ENCODE measurements at regions not wholly inside any gene's neighbourhood (a gene's known extent, or its start where the extent isn't known, plus 50 kb on each side); places are given as distances from the start of the nearest gene placed in this dataset.

DNA sequence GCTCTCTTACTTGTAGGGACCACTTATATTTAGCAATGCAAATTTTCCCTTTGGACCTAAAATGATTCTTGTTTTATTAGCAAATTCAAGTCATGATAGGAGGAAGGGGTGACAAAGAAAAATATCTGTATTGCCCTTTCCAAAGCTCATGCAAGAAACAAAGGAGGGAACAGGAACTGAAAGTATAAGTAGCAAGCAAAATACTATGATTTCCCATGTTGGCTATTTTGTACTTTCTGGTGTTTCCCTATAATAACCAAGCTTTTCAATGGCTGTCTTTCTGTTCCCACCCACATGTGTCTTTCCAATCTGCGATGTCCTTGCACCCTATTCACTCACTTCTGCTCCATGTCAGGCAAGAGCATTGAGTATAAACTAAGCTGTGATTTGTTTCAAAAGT is 279.7 kb downstream of the RNF144A start:
- CTCF ChIA-PET = no interaction called here
- POLR2A ChIA-PET = no interaction called here
- TF ChIP-seq, protein P1, sequence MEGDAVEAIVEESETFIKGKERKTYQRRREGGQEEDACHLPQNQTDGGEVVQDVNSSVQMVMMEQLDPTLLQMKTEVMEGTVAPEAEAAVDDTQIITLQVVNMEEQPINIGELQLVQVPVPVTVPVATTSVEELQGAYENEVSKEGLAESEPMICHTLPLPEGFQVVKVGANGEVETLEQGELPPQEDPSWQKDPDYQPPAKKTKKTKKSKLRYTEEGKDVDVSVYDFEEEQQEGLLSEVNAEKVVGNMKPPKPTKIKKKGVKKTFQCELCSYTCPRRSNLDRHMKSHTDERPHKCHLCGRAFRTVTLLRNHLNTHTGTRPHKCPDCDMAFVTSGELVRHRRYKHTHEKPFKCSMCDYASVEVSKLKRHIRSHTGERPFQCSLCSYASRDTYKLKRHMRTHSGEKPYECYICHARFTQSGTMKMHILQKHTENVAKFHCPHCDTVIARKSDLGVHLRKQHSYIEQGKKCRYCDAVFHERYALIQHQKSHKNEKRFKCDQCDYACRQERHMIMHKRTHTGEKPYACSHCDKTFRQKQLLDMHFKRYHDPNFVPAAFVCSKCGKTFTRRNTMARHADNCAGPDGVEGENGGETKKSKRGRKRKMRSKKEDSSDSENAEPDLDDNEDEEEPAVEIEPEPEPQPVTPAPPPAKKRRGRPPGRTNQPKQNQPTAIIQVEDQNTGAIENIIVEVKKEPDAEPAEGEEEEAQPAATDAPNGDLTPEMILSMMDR (IDR thresholded peaks at IDR 0.05; ENCODE audit: insufficient read depth, low read length, missing control alignments) = no peak
- H3K4me3 ChIP-seq (ENCODE audit: low read depth, low read length) = no peak overlapping the region
- no peak for DNase-seq (ENCODE audit: low read depth, low spot score)

DNA sequence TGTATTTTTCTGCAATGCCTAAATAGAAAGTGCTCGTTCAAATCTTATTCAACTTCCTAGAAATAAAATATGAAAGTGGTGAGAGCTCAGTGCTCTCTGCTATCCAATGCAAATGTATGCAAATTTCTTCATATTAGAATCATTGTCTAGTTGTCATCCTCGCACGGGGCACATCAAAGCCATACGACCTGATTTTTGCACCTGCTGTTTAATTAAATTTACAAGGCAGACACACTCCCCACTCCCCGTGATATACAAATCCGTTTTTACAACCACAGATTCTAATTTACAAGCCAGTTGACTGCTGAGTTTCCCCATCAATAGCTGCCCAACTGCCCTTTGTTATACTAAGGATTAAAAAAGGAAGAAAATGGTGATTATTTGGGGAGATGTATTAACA is 284.6 kb downstream of the RNF144A start:
- no peak for DNase-seq (ENCODE audit: low read depth, low spot score)
- TF ChIP-seq, protein P1 (IDR thresholded peaks at IDR 0.05; ENCODE audit: insufficient read depth, low read length, missing control alignments) = no peak

DNA sequence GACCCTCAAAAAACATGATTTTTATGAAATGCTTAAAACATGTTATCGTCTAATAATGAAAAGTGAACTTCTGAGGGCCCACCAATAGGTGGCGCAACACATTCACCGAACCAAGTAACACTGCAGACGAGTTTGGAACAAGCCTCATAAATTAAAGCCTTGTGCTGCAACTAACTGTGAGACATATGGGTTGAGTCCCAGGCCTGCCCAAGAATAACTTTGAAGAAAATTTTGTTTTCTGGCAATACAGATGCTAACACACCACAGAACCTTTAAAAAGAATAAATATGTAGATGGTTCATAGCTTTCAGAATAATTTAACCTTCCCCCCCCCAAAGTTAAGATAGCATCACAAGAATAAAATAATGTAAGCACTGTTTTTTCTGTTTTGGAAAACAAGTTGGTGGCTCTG is 285.9 kb downstream of the RNF144A start:
- TF ChIP-seq, protein P1 (IDR thresholded peaks at IDR 0.05; ENCODE audit: insufficient read depth, low read length, missing control alignments) = peak; percentile 74
- CTCF ChIA-PET = interaction anchor here (0.7 to 4.2 kb wide), 23 partner anchors 9 to 1564 kb away, joined by 3 to 31 read pairs (median 3); no protein-coding TSS in a partner anchor
- POLR2A ChIA-PET = no interaction called here
- no peak overlapping the region for H3K4me3 ChIP-seq (ENCODE audit: low read depth, low read length)
- peak; percentile 23 for DNase-seq (ENCODE audit: low read depth, low spot score)

More for the DNA sequence above, 284.6 kb downstream of the RNF144A start:
- ChIA-PET CTCF (interaction anchor here (0.8 to 1.0 kb wide), 3 partner anchors 44 to 227 kb away, joined by 3 to 5 read pairs (median 3); no protein-coding TSS in a partner anchor), POLR2A (no interaction called here)
- H3K4me3 ChIP-seq (ENCODE audit: low read depth, low read length) = no peak overlapping the region

DNA sequence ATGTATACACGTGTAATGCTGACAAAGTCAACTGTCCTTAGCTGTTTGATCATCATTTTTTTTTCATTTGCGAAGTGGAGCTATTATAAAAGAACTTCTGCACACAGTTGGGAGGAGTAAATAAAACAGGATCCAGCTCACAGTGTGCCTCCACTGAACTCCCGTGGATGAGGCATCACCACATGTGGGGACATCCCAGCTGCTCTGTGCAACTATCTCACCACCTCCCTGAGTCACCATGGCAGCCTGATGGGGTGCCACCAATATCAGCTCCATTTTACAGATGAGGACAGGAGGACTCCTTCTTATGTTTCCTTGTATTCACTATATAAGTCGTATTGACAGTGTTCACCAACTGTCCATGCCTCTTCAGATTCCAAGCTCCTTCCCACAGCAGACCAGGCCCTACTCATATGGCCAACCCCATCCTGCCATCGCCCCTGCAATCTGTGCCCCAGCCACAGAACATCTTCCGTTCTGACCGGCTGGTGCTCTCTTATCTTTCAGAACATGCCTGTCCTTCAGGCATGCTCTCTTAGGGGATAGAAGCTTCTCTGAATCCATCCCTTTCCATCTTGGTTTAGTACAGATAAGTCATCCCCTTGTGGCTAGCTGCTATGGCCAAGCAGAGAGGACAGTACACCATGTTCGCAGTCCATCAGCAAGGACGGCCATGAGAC is 288.1 kb downstream of the RNF144A start:
- TF ChIP-seq, protein P1 (IDR thresholded peaks at IDR 0.05; ENCODE audit: insufficient read depth, low read length, missing control alignments) = no peak
- CTCF ChIA-PET = interaction anchor here (0.9 to 4.2 kb wide), 3 partner anchors 12 to 1555 kb away, joined by 3 to 31 read pairs (median 4); no protein-coding TSS in a partner anchor
- no peak overlapping the region for H3K4me3 ChIP-seq (ENCODE audit: low read depth, low read length)
- no peak for DNase-seq (ENCODE audit: low read depth, low spot score)
- POLR2A ChIA-PET = interaction anchor here (3.1 kb wide), 1 partner anchor 1477 kb away, joined by 10 read pairs; the partner anchor contains the start of gene ID2

DNA sequence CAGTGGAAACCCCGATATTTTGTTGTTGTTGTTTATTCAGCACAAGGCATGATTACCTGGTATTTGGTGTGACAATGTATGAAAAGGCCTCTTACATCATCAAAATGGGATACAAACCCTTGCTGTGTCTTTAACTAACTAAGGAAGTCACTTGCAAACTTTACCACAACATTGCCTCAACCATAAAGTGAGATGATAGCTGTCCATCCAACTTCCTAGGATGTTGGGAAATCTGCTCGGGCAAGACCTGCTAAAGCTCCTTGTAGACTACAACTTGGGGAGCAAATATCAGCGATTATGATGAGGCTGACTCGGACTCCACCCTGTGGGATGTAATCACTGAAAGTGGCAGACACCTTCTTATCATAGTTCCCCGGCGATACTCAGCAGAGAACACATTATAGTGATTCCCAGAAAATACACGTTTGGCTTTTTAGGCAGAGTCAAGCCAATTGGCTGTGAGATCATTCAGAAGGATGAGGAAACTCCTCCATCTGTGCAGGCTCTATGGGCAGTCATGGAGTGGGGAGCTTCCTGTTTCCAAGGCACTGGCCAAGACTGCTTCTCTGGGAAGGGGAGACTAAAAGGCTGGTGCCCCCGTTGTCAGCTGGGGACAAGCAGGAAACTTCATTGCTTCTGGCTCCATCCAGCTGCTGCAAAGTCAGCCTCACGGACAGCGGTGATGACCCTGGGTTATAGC is 289.0 kb downstream of the RNF144A start:
- no peak for DNase-seq (ENCODE audit: low read depth, low spot score)
- no peak overlapping the region for H3K4me3 ChIP-seq (ENCODE audit: low read depth, low read length)
- TF ChIP-seq, protein P1 (IDR thresholded peaks at IDR 0.05; ENCODE audit: insufficient read depth, low read length, missing control alignments) = no peak
- CTCF ChIA-PET = interaction anchor here (4.2 kb wide), 1 partner anchor 13 kb away, joined by 31 read pairs; no protein-coding TSS in a partner anchor
- POLR2A ChIA-PET = interaction anchor here (1.0 to 3.1 kb wide), 2 partner anchors 1339 to 1476 kb away, joined by 3 to 10 read pairs; partner anchors contain the start of gene ID2

DNA sequence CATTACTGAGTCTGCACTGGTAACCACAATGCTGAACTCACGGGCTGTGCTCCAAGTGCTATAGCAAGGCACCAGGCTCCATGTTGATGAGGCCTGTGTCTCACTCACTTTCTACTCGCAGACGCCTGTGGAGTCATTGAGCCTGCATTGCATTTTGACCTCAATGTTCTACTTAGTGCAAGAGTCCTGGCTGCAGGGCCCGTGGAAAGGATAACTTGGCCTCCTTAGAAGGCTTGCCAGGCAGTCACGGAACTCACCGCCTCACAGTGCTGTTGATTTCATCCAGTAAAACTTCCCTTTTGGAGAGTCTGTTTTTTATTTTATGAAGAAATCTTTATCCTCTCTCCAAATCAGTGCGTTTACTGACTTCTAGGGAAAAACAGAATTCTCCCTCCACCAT is 290.4 kb downstream of the RNF144A start:
- H3K4me3 ChIP-seq (ENCODE audit: low read depth, low read length) = no peak overlapping the region
- POLR2A ChIA-PET = no interaction called here
- CTCF ChIA-PET = interaction anchor here (1.4 kb wide), 1 partner anchor 17 kb away, joined by 3 read pairs; no protein-coding TSS in a partner anchor
- TF ChIP-seq, protein P1 (IDR thresholded peaks at IDR 0.05; ENCODE audit: insufficient read depth, low read length, missing control alignments) = no peak
- no peak for DNase-seq (ENCODE audit: low read depth, low spot score)
